GM18499 (cell line): ENCODE measurements at regions not wholly inside any gene's neighbourhood (a gene's known extent, or its start where the extent isn't known, plus 50 kb on each side); places are given as distances from the start of the nearest gene placed in this dataset.
"Not testable (repeated sequence)": the region's sequence is repeated elsewhere in the genome, so short reads cannot be mapped to it uniquely, and the experiment has no call there.

Experiments used
- ATAC-seq: cut with Tn5 transposase; IDR thresholded peaks from one replicate; pipeline ENCODE4 v1.9.1; 2021; ENCODE audit warnings: moderate number of reproducible peaks; ENCODE audit not compliant: insufficient read depth, unreplicated experiment

- ATAC-seq: not testable (repeated sequence)
These were observed 63.1 kb upstream of the PAX8 start for GRCh38 chr2:113341870-113342253.

- no peak for ATAC-seq
These were observed 62.6 kb upstream of the PAX8 start for GRCh38 chr2:113341191-113341869.

- no peak for ATAC-seq
These were observed 59.1 kb upstream of the PAX8 start for GRCh38 chr2:113337809-113338208.

GRCh38 chr2:113336040-113336439 is 57.3 kb upstream of the PAX8 start:
- ATAC-seq: not testable (repeated sequence)

- ATAC-seq: no peak
These were observed 55.4 kb upstream of the PAX8 start for GRCh38 chr2:113334147-113334546.

GRCh38 chr2:113333735-113334134 is 55.0 kb upstream of the PAX8 start:
- ATAC-seq: not testable (repeated sequence)

- ATAC-seq: not testable (repeated sequence)
These were observed 51.5 kb upstream of the PAX8 start for GRCh38 chr2:113330060-113330767.

GRCh38 chr2:113328973-113329372 is 50.3 kb upstream of the PAX8 start:
- ATAC-seq: not testable (repeated sequence)

GRCh38 chr2:113328572-113328971 is 49.9 kb upstream of the PAX8 start:
- ATAC-seq: not testable (repeated sequence)
